ENCODE measurements at regions not wholly inside any gene's neighbourhood (a gene's known extent, or its start where the extent isn't known, plus 50 kb on each side); places are given as distances from the start of the nearest gene placed in this dataset.

- no peak for DNase-seq (ENCODE audit: low read depth)
Observed at GRCh38 chr14:98822917-98823316, 449.1 kb downstream of the BCL11B start.

- no peak for DNase-seq (ENCODE audit: low read depth)
Observed at GRCh38 chr14:98826618-98827017, 445.4 kb downstream of the BCL11B start.

- DNase-seq (ENCODE audit: low read depth), result no peak
Observed at GRCh38 chr14:98834119-98834518, 437.9 kb downstream of the BCL11B start.

GRCh38 chr14:98835051-98835824 lies 436.8 kb downstream of the BCL11B start:
- DNase-seq (ENCODE audit: low read depth), result no peak

- no peak for DNase-seq (ENCODE audit: low read depth)
Observed at GRCh38 chr14:98835825-98836100, 436.2 kb downstream of the BCL11B start.

- DNase-seq (ENCODE audit: low read depth), result no peak
Observed at GRCh38 chr14:98840091-98840490, 431.9 kb downstream of the BCL11B start.

- DNase-seq (ENCODE audit: low read depth), result no peak
Observed at GRCh38 chr14:98840511-98840910, 431.5 kb downstream of the BCL11B start.

- DNase-seq (ENCODE audit: low read depth), result no peak
Observed at GRCh38 chr14:98844456-98844855, 427.5 kb downstream of the BCL11B start.

GRCh38 chr14:98847521-98848468 lies 424.2 kb downstream of the BCL11B start:
- DNase-seq (ENCODE audit: low read depth), result no peak

GRCh38 chr14:98853063-98853729 lies 418.8 kb downstream of the BCL11B start:
- DNase-seq (ENCODE audit: low read depth), result no peak

GRCh38 chr14:98855926-98856715 lies 415.9 kb downstream of the BCL11B start:
- no peak for DNase-seq (ENCODE audit: low read depth)

GRCh38 chr14:98858158-98858557 lies 413.8 kb downstream of the BCL11B start:
- no peak for DNase-seq (ENCODE audit: low read depth)

GRCh38 chr14:98858561-98858960 lies 413.4 kb downstream of the BCL11B start:
- no peak for DNase-seq (ENCODE audit: low read depth)

- no peak for DNase-seq (ENCODE audit: low read depth)
Observed at GRCh38 chr14:98859301-98859700, 412.7 kb downstream of the BCL11B start.

- DNase-seq (ENCODE audit: low read depth), result no peak
Observed at GRCh38 chr14:98864211-98864610, 407.8 kb downstream of the BCL11B start.

GRCh38 chr14:98867146-98867545 lies 404.9 kb downstream of the BCL11B start:
- DNase-seq (ENCODE audit: low read depth), result no peak

GRCh38 chr14:98867726-98868125 lies 404.3 kb downstream of the BCL11B start:
- DNase-seq (ENCODE audit: low read depth), result no peak

- DNase-seq (ENCODE audit: low read depth), result no peak
Observed at GRCh38 chr14:98868866-98869265, 403.1 kb downstream of the BCL11B start.

GRCh38 chr14:98871796-98872195 lies 400.2 kb downstream of the BCL11B start:
- peak; percentile 6 for DNase-seq (ENCODE audit: low read depth)

GRCh38 chr14:98877065-98877464 lies 394.9 kb downstream of the BCL11B start:
- DNase-seq (ENCODE audit: low read depth), result no peak

- DNase-seq (ENCODE audit: low read depth), result no peak
Observed at GRCh38 chr14:98878282-98878681, 393.7 kb downstream of the BCL11B start.

- DNase-seq (ENCODE audit: low read depth), result no peak
Observed at GRCh38 chr14:98886982-98887381, 385.0 kb downstream of the BCL11B start.

All from GM04504 (cell line).